HepG2 (cell line): ENCODE measurements at regions not wholly inside any gene's neighbourhood (a gene's known extent, or its start where the extent isn't known, plus 50 kb on each side); places are given as distances from the start of the nearest gene placed in this dataset.

ENCODE experiments used
- ATAC-seq: fragments of 200-7000 bp; cut with Tn5 transposase; 3 replicates; pipeline ENCODE4 v1.9.1; 2020; ENCODE audit warnings: mild to moderate bottlenecking, moderate library complexity
- BruUV-seq: library from RNA; stranded (reverse); fragments of 400-500 nt; replicated peaks from 2 replicates; lab custom pipeline; 2021; lab: Mats Ljungman, UMichigan
- CTCF ChIA-PET: fragments of 300-600 bp; formaldehyde crosslinking; extraction: SDS; loops from one replicate; lab custom pipeline; 2021; ENCODE audit warnings: low total read pairs, inconsistent platforms, low intra/inter-chr PET ratio; lab: Yijun Ruan, JAX
- POLR2A ChIA-PET: fragments of 350-600 bp; sonication (Branson Sonifier 250); formaldehyde crosslinking; loops from one replicate; lab custom pipeline; 2020; ENCODE audit warnings: antibody characterized with exemption, inconsistent platforms; lab: Yijun Ruan, JAX
- DNase-seq: peaks from one replicate; pipeline ENCODE4 v3.0.0-alpha.2; 2015; ENCODE audit warnings: low spot score
- FAIRE-seq: peaks from 3 replicates; lab custom pipeline; 2011; peaks lifted over from hg19 to GRCh38; lab: Jason Lieb, UNC
- H2AFZ ChIP-seq: one replicate; pipeline ENCODE4 v1.6.1; 2011; ENCODE audit warnings: low read length, inconsistent platforms
- H3K27ac ChIP-seq: fragments of 300-600 bp; 3 replicates; pipeline ENCODE4 v1.8.0; 2011; ENCODE audit warnings: mixed run types, mild to moderate bottlenecking, mixed read lengths, low read length, inconsistent platforms; ENCODE audit not compliant: insufficient read depth; ENCODE audit errors: extremely low read length
- H3K27me3 ChIP-seq, 2 experiments: fragments of 200-600 bp in 1 of 2; 2 replicates in 1 of 2; 3 replicates in 1 of 2; pipeline versions ENCODE4 v1.6.0 to v1.8.0; 2011; ENCODE audit warnings: low read length in 2 of 2, mild to moderate bottlenecking in 2 of 2, moderate library complexity in 2 of 2, inconsistent platforms in 1 of 2; ENCODE audit not compliant: insufficient read depth in 2 of 2, control insufficient read depth in 1 of 2
- H3K36me3 ChIP-seq, 2 experiments: fragments of 200-600 bp in 1 of 2; replicated peaks in 1 of 2; 2 replicates in 1 of 2; 3 replicates in 1 of 2; pipeline versions ENCODE4 v1.5.1 to v1.8.0; 2011; ENCODE audit warnings: low read length in 2 of 2, inconsistent platforms in 1 of 2; ENCODE audit not compliant: insufficient read depth in 2 of 2, control insufficient read depth in 1 of 2
- H3K4me1 ChIP-seq: 2 replicates; pipeline ENCODE4 v1.5.1; 2012; ENCODE audit warnings: low read length, inconsistent platforms; ENCODE audit not compliant: insufficient read depth
- H3K4me2 ChIP-seq: 2 replicates; pipeline ENCODE4 v1.6.0; 2011; ENCODE audit warnings: low read depth, low read length, inconsistent platforms
- H3K4me3 ChIP-seq, 3 experiments: fragments of 200-600 bp in 1 of 3; sonication (generic), shearing (Covaris generic) in 1 of 3; replicated peaks in 1 of 3; 2 replicates each; pipeline ENCODE4 v1.5.1; 2011 to 2016; ENCODE audit warnings: low read length in 3 of 3, inconsistent platforms in 2 of 3, low read depth in 2 of 3, mild to moderate bottlenecking in 2 of 3, control low read depth in 1 of 3, mixed read lengths in 1 of 3; ENCODE audit not compliant: insufficient read depth in 1 of 3
- H3K79me2 ChIP-seq: one replicate; pipeline ENCODE4 v1.6.1; 2011; ENCODE audit warnings: low read length, inconsistent platforms; ENCODE audit not compliant: insufficient read depth
- H3K9ac ChIP-seq: 2 replicates; pipeline ENCODE4 v1.6.0; 2011; ENCODE audit warnings: mild to moderate bottlenecking, low read depth, low read length, inconsistent platforms; ENCODE audit not compliant: insufficient read depth
- H3K9me3 ChIP-seq: 2 replicates; pipeline ENCODE4 v1.5.1; 2012; ENCODE audit warnings: mild to moderate bottlenecking, low read length
- H4K20me1 ChIP-seq: 2 replicates; pipeline ENCODE4 v1.6.0; 2011; ENCODE audit warnings: inconsistent platforms, mild to moderate bottlenecking, low read length, moderate library complexity; ENCODE audit not compliant: insufficient read depth
- KAT8 ChIP-seq: IDR thresholded peaks from 2 replicates; pipeline ENCODE4 v1.6.1; 2016; ENCODE audit warnings: missing genetic modification reagents, missing compliant biosample characterization
- STAT5B ChIP-seq: sonication (generic); formaldehyde crosslinking; IDR thresholded peaks from 2 replicates; pipeline ENCODE4 v1.4.0; 2020; ENCODE audit warnings: missing genetic modification reagents
- ZNF589 ChIP-seq: sonication (generic); formaldehyde crosslinking; conservative IDR thresholded peaks from 2 replicates; pipeline ENCODE4 v1.8.0; 2022; ENCODE audit warnings: mild to moderate bottlenecking, moderate library complexity, missing genetic modification reagents
- ZNF646 ChIP-seq: sonication (generic); formaldehyde crosslinking; IDR thresholded peaks from 2 replicates; pipeline ENCODE4 v1.9.0; 2021; ENCODE audit warnings: mild to moderate bottlenecking, missing genetic modification reagents
- WGBS: methylation state at CpG from one replicate; pipeline ENCODE4 v1.1.6; 2017; ENCODE audit warnings: low lambda C conversion rate; 5-methylcytosine and 5-hydroxymethylcytosine counted together
- in situ Hi-C: cut with HindIII; loops from 2 replicates; pipeline ENCODE4 v1.10.0; 2017; ENCODE audit warnings: low pct_unique_long_range_greater_than_20kb; ENCODE audit not compliant: extremely low pct_ligation_motif_present
- intact Hi-C: fragments of 100-400 bp; cut with micrococcal nuclease; formaldehyde crosslinking; loops from one replicate; pipeline ENCODE4 v1.10.0; 2022; ENCODE audit not compliant: unreplicated experiment
- TF ChIP-seq, protein P1 (sequence below): sonication (generic); formaldehyde crosslinking; IDR thresholded peaks from 2 replicates; pipeline ENCODE4 v1.5.0; 2020; ENCODE audit warnings: mild to moderate bottlenecking, missing genetic modification reagents, borderline replicate concordance

- intact Hi-C loops (loop anchor here (5.0 kb wide), 1 partner anchor 1408 kb away; no protein-coding TSS in a partner anchor), in situ Hi-C loops (no loop called here)
- ChIA-PET CTCF (no interaction called here), POLR2A (no interaction called here)
- Histone ChIP-seq H3K27me3 (no peaks in the 10 kb centered on the region), H3K4me2 (no peak overlapping the region), H2AFZ (no peak overlapping the region), H3K4me1 (no peaks in the 10 kb centered on the region), H3K9me3 (no peaks in the 10 kb centered on the region), H3K36me3 (no peaks in the 10 kb centered on the region), H3K4me3 (no peak overlapping the region), H4K20me1 (no peaks in the 10 kb centered on the region), H3K9ac (no peak overlapping the region), H3K27ac (no peak overlapping the region), H3K79me2 (no peaks in the 10 kb centered on the region)
- no peak for FAIRE-seq
- WGBS = 54% methylated on average over 3 of the region's 3 CpGs
- BruUV-seq = no TSS peak
- no peak for TF ChIP-seq ZNF589 (CRISPR knock-in tag)
- TF ChIP-seq, protein P1, sequence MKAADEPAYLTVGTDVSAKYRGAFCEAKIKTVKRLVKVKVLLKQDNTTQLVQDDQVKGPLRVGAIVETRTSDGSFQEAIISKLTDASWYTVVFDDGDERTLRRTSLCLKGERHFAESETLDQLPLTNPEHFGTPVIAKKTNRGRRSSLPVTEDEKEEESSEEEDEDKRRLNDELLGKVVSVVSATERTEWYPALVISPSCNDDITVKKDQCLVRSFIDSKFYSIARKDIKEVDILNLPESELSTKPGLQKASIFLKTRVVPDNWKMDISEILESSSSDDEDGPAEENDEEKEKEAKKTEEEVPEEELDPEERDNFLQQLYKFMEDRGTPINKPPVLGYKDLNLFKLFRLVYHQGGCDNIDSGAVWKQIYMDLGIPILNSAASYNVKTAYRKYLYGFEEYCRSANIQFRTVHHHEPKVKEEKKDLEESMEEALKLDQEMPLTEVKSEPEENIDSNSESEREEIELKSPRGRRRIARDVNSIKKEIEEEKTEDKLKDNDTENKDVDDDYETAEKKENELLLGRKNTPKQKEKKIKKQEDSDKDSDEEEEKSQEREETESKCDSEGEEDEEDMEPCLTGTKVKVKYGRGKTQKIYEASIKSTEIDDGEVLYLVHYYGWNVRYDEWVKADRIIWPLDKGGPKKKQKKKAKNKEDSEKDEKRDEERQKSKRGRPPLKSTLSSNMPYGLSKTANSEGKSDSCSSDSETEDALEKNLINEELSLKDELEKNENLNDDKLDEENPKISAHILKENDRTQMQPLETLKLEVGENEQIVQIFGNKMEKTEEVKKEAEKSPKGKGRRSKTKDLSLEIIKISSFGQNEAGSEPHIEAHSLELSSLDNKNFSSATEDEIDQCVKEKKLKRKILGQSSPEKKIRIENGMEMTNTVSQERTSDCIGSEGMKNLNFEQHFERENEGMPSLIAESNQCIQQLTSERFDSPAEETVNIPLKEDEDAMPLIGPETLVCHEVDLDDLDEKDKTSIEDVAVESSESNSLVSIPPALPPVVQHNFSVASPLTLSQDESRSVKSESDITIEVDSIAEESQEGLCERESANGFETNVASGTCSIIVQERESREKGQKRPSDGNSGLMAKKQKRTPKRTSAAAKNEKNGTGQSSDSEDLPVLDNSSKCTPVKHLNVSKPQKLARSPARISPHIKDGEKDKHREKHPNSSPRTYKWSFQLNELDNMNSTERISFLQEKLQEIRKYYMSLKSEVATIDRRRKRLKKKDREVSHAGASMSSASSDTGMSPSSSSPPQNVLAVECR = no peak
- no peak for TF ChIP-seq ZNF646 (CRISPR knock-in tag)
- no peak for TF ChIP-seq STAT5B (CRISPR knock-in tag)
- no peak for TF ChIP-seq KAT8 (CRISPR knock-in tag)
- ATAC-seq = no peak
- DNase-seq = no peak
These were observed 244.2 kb upstream of the DAB2 start for GRCh38 chr5:39668980-39669379.
